ENCODE measurements at regions not wholly inside any gene's neighbourhood (a gene's known extent, or its start where the extent isn't known, plus 50 kb on each side); places are given as distances from the start of the nearest gene placed in this dataset.

DNA sequence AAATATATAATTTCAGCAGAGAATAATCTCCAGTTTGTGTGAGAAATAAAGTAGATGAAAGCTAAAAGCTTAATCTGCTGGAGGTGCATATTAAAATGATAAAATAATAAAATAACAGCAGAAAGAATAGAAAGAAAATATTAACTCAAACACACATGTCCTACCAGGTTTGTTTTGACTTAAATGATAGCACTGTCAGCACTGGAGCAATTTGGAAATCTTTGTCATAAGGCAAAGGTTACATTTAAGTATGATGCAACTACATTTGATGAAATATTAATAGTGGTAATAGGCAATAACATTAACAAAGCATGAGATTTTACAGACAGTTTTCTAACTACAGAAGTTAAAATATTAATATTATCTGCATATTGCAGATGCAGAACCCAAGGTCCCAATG, 2380.1 kb downstream of the PCDH9 start:
- intact Hi-C loops (cut with DNase I; ENCODE audit: low total_unique reads) = no loop called here
- TF ChIP-seq, protein P1, sequence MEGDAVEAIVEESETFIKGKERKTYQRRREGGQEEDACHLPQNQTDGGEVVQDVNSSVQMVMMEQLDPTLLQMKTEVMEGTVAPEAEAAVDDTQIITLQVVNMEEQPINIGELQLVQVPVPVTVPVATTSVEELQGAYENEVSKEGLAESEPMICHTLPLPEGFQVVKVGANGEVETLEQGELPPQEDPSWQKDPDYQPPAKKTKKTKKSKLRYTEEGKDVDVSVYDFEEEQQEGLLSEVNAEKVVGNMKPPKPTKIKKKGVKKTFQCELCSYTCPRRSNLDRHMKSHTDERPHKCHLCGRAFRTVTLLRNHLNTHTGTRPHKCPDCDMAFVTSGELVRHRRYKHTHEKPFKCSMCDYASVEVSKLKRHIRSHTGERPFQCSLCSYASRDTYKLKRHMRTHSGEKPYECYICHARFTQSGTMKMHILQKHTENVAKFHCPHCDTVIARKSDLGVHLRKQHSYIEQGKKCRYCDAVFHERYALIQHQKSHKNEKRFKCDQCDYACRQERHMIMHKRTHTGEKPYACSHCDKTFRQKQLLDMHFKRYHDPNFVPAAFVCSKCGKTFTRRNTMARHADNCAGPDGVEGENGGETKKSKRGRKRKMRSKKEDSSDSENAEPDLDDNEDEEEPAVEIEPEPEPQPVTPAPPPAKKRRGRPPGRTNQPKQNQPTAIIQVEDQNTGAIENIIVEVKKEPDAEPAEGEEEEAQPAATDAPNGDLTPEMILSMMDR (IDR thresholded peaks at IDR 0.05 in 4 of 5, conservative IDR thresholded peaks at IDR 0.05 in 1 of 5) = no peak
- TF ChIP-seq POLR2A (IDR thresholded peaks at IDR 0.05) = no peak
- Histone ChIP-seq H3K27ac (no peak overlapping the region), H3K36me3 (no peaks in the 10 kb centered on the region), H3K4me1 (no peaks in the 10 kb centered on the region), H3K9me3 (no peaks in the 10 kb centered on the region), H3K27me3 (no peaks in the 10 kb centered on the region), H3K4me3 (no peak overlapping the region)
- ATAC-seq (no peak), DNase-seq (no peak)
- in situ Hi-C loops (cut with MboI; ENCODE audit: low sequenced_read_pairs in 4 of 4) = no loop called here

DNA sequence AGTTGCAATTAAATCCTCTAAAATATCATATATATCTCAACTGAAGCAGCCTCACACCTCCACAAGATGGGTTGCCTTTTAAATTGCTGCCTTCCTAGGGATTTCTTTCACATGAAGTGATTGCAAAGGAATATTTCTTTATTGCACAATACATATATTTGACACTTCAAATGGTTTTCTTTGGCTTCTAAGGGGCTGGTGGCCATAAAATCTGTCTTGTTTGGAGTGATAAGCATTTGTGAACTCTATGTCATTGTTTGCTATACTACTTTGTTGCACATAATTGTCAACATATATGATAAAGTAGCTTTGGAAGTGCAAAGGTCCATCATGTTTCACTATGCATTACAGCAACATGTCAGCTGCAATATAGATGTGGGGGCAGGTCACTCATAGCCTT, 2380.9 kb downstream of the PCDH9 start:
- intact Hi-C loops (cut with DNase I; ENCODE audit: low total_unique reads) = no loop called here
- no peak for TF ChIP-seq POLR2A (IDR thresholded peaks at IDR 0.05)
- TF ChIP-seq, protein P1 (IDR thresholded peaks at IDR 0.05 in 4 of 5, conservative IDR thresholded peaks at IDR 0.05 in 1 of 5) = no peak
- H3K36me3 ChIP-seq = no peaks in the 10 kb centered on the region

DNA sequence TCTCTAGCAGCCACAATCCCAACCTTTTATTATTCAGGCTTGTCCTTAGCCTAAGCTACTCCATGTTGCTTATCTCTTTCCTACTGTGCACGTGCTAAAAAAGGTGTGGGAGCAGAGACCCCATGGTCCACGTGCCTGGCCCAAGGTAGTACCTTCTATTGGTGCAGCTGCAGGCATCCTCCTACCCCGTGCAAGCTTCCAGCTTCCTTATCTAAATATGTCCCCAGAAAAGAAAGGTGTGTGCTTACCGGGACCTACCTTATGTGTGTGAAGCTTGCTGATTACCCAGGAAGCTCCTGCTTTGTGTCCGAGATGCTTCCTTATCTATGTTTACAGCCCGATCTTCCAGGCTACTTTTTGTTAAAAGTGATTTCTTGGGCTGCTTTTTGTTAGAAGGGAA, 2382.4 kb downstream of the PCDH9 start:
- no peaks in the 10 kb centered on the region for H3K9me3 ChIP-seq
- in situ Hi-C loops (cut with MboI; ENCODE audit: low sequenced_read_pairs in 4 of 4) = no loop called here
- ATAC-seq (no peak), DNase-seq (no peak)
- no peaks in the 10 kb centered on the region for H3K36me3 ChIP-seq
- intact Hi-C loops (cut with DNase I; ENCODE audit: low total_unique reads) = no loop called here
- H3K4me3 ChIP-seq = no peak overlapping the region
- H3K27ac ChIP-seq = no peak overlapping the region
- no peak for TF ChIP-seq POLR2A (IDR thresholded peaks at IDR 0.05)
- TF ChIP-seq, protein P1 (IDR thresholded peaks at IDR 0.05 in 4 of 5, conservative IDR thresholded peaks at IDR 0.05 in 1 of 5) = no peak
- no peaks in the 10 kb centered on the region for H3K4me1 ChIP-seq
- no peaks in the 10 kb centered on the region for H3K27me3 ChIP-seq

More for the DNA sequence above, 2380.9 kb downstream of the PCDH9 start:
- Histone ChIP-seq H3K27ac (no peak overlapping the region), H3K4me1 (no peaks in the 10 kb centered on the region), H3K27me3 (no peaks in the 10 kb centered on the region), H3K4me3 (no peak overlapping the region), H3K9me3 (no peaks in the 10 kb centered on the region)
- ATAC-seq (no peak), DNase-seq (no peak)
- in situ Hi-C loops (cut with MboI; ENCODE audit: low sequenced_read_pairs in 4 of 4) = no loop called here

DNA sequence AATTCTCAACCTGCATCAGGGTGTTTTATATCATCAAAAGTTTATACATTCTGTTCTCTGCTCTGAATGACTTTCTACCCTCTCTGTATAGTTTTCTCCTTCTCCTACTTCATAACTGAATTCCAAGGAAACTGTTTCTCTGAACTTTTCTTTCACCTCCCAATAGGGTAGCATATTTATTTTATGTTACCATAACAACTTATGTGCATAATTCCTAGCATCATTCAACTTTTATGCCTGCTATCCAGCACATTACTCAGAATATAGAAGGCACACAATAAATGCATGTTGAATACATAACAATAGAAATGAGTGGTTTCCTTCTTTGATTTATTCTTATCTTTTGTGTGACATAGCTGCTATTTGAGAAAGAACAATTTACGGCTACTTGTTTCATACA, 2385.0 kb downstream of the PCDH9 start:
- DNase-seq (no peak), ATAC-seq (no peak)
- intact Hi-C loops (cut with DNase I; ENCODE audit: low total_unique reads) (no loop called here), in situ Hi-C loops (cut with MboI; ENCODE audit: low sequenced_read_pairs in 4 of 4) (no loop called here)
- Histone ChIP-seq H3K27ac (no peak overlapping the region), H3K36me3 (no peaks in the 10 kb centered on the region), H3K4me3 (no peak overlapping the region), H3K4me1 (no peaks in the 10 kb centered on the region), H3K9me3 (no peaks in the 10 kb centered on the region), H3K27me3 (no peaks in the 10 kb centered on the region)
- no peak for TF ChIP-seq POLR2A (IDR thresholded peaks at IDR 0.05)
- TF ChIP-seq, protein P1 (IDR thresholded peaks at IDR 0.05 in 4 of 5, conservative IDR thresholded peaks at IDR 0.05 in 1 of 5) = no peak

DNA sequence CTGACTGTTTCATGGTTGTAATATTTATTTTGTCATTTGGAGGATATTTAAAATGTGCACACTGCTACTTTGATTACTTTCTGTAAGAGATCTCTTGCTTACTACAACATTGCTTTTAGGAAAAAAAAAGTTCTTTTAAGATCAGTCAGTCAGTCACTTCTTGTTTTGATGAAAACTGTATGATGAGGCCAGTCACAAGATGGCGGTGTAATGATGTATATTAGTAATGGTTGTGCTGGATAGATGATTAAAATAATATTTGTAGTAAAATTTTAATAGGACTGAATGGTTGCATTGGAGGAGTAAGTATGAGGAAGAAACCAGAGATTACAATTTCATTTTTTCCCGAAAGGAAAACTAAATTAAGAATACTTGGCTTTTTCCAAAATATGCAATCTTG, 2411.1 kb downstream of the PCDH9 start:
- ATAC-seq = no peak
- in situ Hi-C loops (cut with MboI; ENCODE audit: low sequenced_read_pairs in 4 of 4) = no loop called here
- TF ChIP-seq POLR2A (IDR thresholded peaks at IDR 0.05) = no peak
- TF ChIP-seq, protein P1 (IDR thresholded peaks at IDR 0.05 in 4 of 5, conservative IDR thresholded peaks at IDR 0.05 in 1 of 5) = no peak
- no peaks in the 10 kb centered on the region for H3K27me3 ChIP-seq
- no peak overlapping the region for H3K27ac ChIP-seq
- H3K36me3 ChIP-seq = no peaks in the 10 kb centered on the region
- H3K4me3 ChIP-seq = no peak overlapping the region
- no peak for DNase-seq
- intact Hi-C loops (cut with DNase I; ENCODE audit: low total_unique reads) = no loop called here
- H3K4me1 ChIP-seq = no peaks in the 10 kb centered on the region
- no peaks in the 10 kb centered on the region for H3K9me3 ChIP-seq

Measured in gastrocnemius medialis (tissue), 4 donors.